ENCODE measurements at regions not wholly inside any gene's neighbourhood (a gene's known extent, or its start where the extent isn't known, plus 50 kb on each side); places are given as distances from the start of the nearest gene placed in this dataset.

- TF ChIP-seq CTCF (conservative IDR thresholded peaks at IDR 0.05): no peak
- TF ChIP-seq EZH2 (IDR thresholded peaks at IDR 0.05; ENCODE audit: low read depth): no peak
These were observed 51.9 kb upstream of the EDN1 start for GRCh38 chr6:12238219-12238618.

All from PC-9 (cell line).